CD14-positive monocyte (primary cell): ENCODE measurements at regions not wholly inside any gene's neighbourhood (a gene's known extent, or its start where the extent isn't known, plus 50 kb on each side); places are given as distances from the start of the nearest gene placed in this dataset.

Experiments
- DNase-seq, 3 donors: peaks; one replicate each; pipeline ENCODE4 v3.0.0-alpha.2; 2011 to 2022
- H2AFZ ChIP-seq: 2 replicates; pipeline ENCODE4 v1.6.0; 2012; ENCODE audit warnings: mild to moderate bottlenecking, low read depth, low read length, inconsistent platforms; ENCODE audit not compliant: insufficient read depth, poor library complexity, severe bottlenecking
- H3K27ac ChIP-seq, 2 donors: 1 replicate in 1 of 2; 2 replicates in 1 of 2; pipeline ENCODE4 v1.5.1; 2012 to 2013; ENCODE audit warnings: low read length in 2 of 2, control low read depth in 1 of 2, inconsistent platforms in 1 of 2, low read depth in 1 of 2, mild to moderate bottlenecking in 1 of 2
- H3K27me3 ChIP-seq, 2 donors: one replicate each; pipeline versions ENCODE4 v1.6.0 to v1.6.1; 2011 to 2013; ENCODE audit warnings: low read length in 2 of 2; ENCODE audit not compliant: control insufficient read depth in 2 of 2, insufficient read depth in 2 of 2
- H3K36me3 ChIP-seq, 2 donors: replicated peaks in 1 of 2; 1 replicate in 1 of 2; 2 replicates in 1 of 2; pipeline versions ENCODE4 v1.5.1 to v1.6.1; 2012 to 2013; ENCODE audit warnings: low read length in 2 of 2, control low read depth in 1 of 2, inconsistent platforms in 1 of 2, mild to moderate bottlenecking in 1 of 2; ENCODE audit not compliant: insufficient read depth in 2 of 2, control insufficient read depth in 1 of 2
- H3K4me1 ChIP-seq, 2 donors: 1 replicate in 1 of 2; 2 replicates in 1 of 2; pipeline versions ENCODE4 v1.5.1 to v1.6.1; 2012 to 2013; ENCODE audit warnings: low read length in 2 of 2, control low read depth in 1 of 2, inconsistent platforms in 1 of 2, mild to moderate bottlenecking in 1 of 2, moderate library complexity in 1 of 2; ENCODE audit not compliant: insufficient read depth in 2 of 2, control insufficient read depth in 1 of 2
- H3K4me2 ChIP-seq: replicated peaks from 2 replicates; pipeline ENCODE3; 2012; ENCODE audit warnings: low read length, moderate library complexity, mild to moderate bottlenecking; ENCODE audit not compliant: poor library complexity, severe bottlenecking; ENCODE audit errors: extremely low read depth
- H3K4me3 ChIP-seq, 3 experiments: fragments of 200-600 bp in 1 of 3; sonication (generic) in 1 of 3; replicated peaks in 1 of 3; 1 replicate in 2 of 3; 2 replicates in 1 of 3; pipeline ENCODE4 v1.5.1; 2011 to 2013; ENCODE audit warnings: low read length in 3 of 3, mild to moderate bottlenecking in 3 of 3, control low read depth in 2 of 3, low read depth in 2 of 3, inconsistent platforms in 1 of 3, moderate library complexity in 1 of 3
- H3K79me2 ChIP-seq: 2 replicates; pipeline ENCODE4 v1.6.0; 2012; ENCODE audit warnings: mild to moderate bottlenecking, control low read depth, inconsistent platforms, low read length, moderate library complexity; ENCODE audit not compliant: insufficient read depth
- H3K9ac ChIP-seq: 2 replicates; pipeline ENCODE4 v1.6.0; 2017; ENCODE audit warnings: low read length, mild to moderate bottlenecking; ENCODE audit not compliant: insufficient read depth, poor library complexity, severe bottlenecking
- H3K9me3 ChIP-seq, 2 donors: replicated peaks in 1 of 2; 1 replicate in 1 of 2; 2 replicates in 1 of 2; pipeline versions ENCODE4 v1.5.1 to v1.6.1; 2012 to 2013; ENCODE audit warnings: low read length in 2 of 2, control low read depth in 1 of 2; ENCODE audit not compliant: control insufficient read depth in 1 of 2, insufficient read depth in 1 of 2
- H4K20me1 ChIP-seq: 2 replicates; pipeline ENCODE4 v1.6.0; 2012; ENCODE audit warnings: mild to moderate bottlenecking, low read length, control low read depth, moderate library complexity; ENCODE audit not compliant: insufficient read depth
- H3K27ac Mint-ChIP-seq, 7 donors: one replicate each; pipeline ENCODE4 v1.8.0; 2020; ENCODE audit warnings: mild to moderate bottlenecking in 7 of 7, mixed read lengths in 7 of 7, moderate library complexity in 6 of 7, inconsistent platforms in 2 of 7
- H3K27me3 Mint-ChIP-seq, 3 donors: one replicate each; pipeline ENCODE4 v1.8.0; 2021 to 2022; ENCODE audit warnings: low read depth in 3 of 3, mild to moderate bottlenecking in 3 of 3, mixed read lengths in 3 of 3, moderate library complexity in 3 of 3, inconsistent platforms in 1 of 3
- H3K36me3 Mint-ChIP-seq, 2 donors: one replicate each; pipeline ENCODE4 v1.8.0; 2020; ENCODE audit warnings: mixed read lengths in 2 of 2, inconsistent platforms in 1 of 2, mild to moderate bottlenecking in 1 of 2
- H3K4me1 Mint-ChIP-seq: one replicate; pipeline ENCODE4 v1.8.0; 2020; ENCODE audit warnings: mild to moderate bottlenecking, mixed read lengths
- H3K4me3 Mint-ChIP-seq, 2 donors: one replicate each; pipeline ENCODE4 v1.8.0; 2020; ENCODE audit warnings: mild to moderate bottlenecking in 2 of 2, mixed read lengths in 2 of 2, moderate library complexity in 1 of 2
- H3K9me3 Mint-ChIP-seq, 7 donors: one replicate each; pipeline ENCODE4 v1.8.0; 2020 to 2022; ENCODE audit warnings: mixed read lengths in 7 of 7, mild to moderate bottlenecking in 6 of 7, moderate library complexity in 6 of 7, inconsistent platforms in 2 of 7
- CTCF ChIP-seq: fragments of 200-600 bp; IDR thresholded peaks from one replicate; pipeline ENCODE4 v1.8.0; 2022; ENCODE audit warnings: antibody characterized with exemption, mild to moderate bottlenecking
- WGBS: methylation state at CpG from one replicate; pipeline ENCODE4 v1.1.5; 2013; ENCODE audit warnings: missing lambda C conversion rate; ENCODE audit not compliant: insufficient coverage; 5-methylcytosine and 5-hydroxymethylcytosine counted together
- intact Hi-C, 2 donors: fragments of 100-400 bp; cut with micrococcal nuclease; formaldehyde crosslinking; loops; one replicate each; pipeline versions ENCODE4 v1.15.0 to v1.15.1; 2023

DNA sequence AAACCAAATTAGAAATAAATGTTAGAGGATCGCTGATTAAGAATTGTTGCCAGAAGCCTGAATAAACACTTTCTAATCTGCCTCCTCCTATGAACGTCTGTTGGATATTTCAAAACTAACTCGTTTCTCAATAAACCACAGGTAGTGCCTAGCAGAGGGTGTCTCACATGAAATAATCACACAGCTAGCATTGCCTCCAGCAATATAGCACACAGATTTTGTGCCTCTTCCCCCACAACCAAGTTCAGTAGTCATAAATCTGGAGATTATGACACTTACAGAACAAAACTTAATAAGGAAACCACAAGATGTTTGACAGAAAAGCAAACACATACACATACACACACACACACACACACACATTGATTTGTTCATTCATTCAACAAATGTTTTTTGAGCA is 173.2 kb upstream of the CDH10 start:
- peaks cover 0 to 2% (median 0%) of the 10 kb centered on the region in 3 donors for H3K27me3 Mint-ChIP-seq
- no peak for DNase-seq
- Histone ChIP-seq H4K20me1 (no peaks in the 10 kb centered on the region), H3K27ac (no peak overlapping the region), H2AFZ (no peak overlapping the region), H3K9ac (no peak overlapping the region), H3K4me2 (no peak overlapping the region), H3K4me1 (no peaks in the 10 kb centered on the region), H3K9me3 (peaks cover 0 to 5% of the 10 kb centered on the region in 2 donors), H3K27me3 (no peaks in the 10 kb centered on the region), H3K79me2 (no peaks in the 10 kb centered on the region), H3K4me3 (no peak overlapping the region), H3K36me3 (no peaks in the 10 kb centered on the region)
- 17% methylated on average over 2 of the region's 3 CpGs for WGBS
- H3K36me3 Mint-ChIP-seq = no peaks in the 10 kb centered on the region
- H3K4me3 Mint-ChIP-seq = no peak overlapping the region
- intact Hi-C loops = no loop called here
- H3K27ac Mint-ChIP-seq = peak overlapping the region in 1 of 7 donors; percentile 58
- H3K4me1 Mint-ChIP-seq = no peaks in the 10 kb centered on the region
- no peak for TF ChIP-seq CTCF
- H3K9me3 Mint-ChIP-seq = peaks cover 0 to 4% (median 2%) of the 10 kb centered on the region in 7 donors

- no peaks in the 10 kb centered on the region for H3K27me3 ChIP-seq
- intact Hi-C loops = no loop called here
- 69% methylated on average over 2 of the region's 5 CpGs for WGBS
These were observed 171.4 kb upstream of the CDH10 start for GRCh38 chr5:24816206-24816605.

More at GRCh38 chr5:24816206-24816605, 171.4 kb upstream of the CDH10 start:
- TF ChIP-seq CTCF = no peak
- Mint-ChIP-seq H3K27me3 (peaks cover 0 to 2% (median 0%) of the 10 kb centered on the region in 3 donors), H3K4me1 (no peaks in the 10 kb centered on the region), H3K27ac (no peak overlapping the region), H3K9me3 (peaks cover 0 to 4% (median 2%) of the 10 kb centered on the region in 7 donors), H3K36me3 (no peaks in the 10 kb centered on the region), H3K4me3 (no peak overlapping the region)
- H3K27ac ChIP-seq = no peak overlapping the region
- no peak overlapping the region for H3K9ac ChIP-seq
- H3K4me1 ChIP-seq = no peaks in the 10 kb centered on the region
- no peak overlapping the region for H2AFZ ChIP-seq
- peaks cover 0 to 5% of the 10 kb centered on the region in 2 donors for H3K9me3 ChIP-seq
- H3K4me2 ChIP-seq = no peak overlapping the region
- H3K79me2 ChIP-seq = no peaks in the 10 kb centered on the region
- no peak overlapping the region for H3K4me3 ChIP-seq
- no peaks in the 10 kb centered on the region for H4K20me1 ChIP-seq
- no peaks in the 10 kb centered on the region for H3K36me3 ChIP-seq
- DNase-seq = no peak
